ENCODE measurements at regions not wholly inside any gene's neighbourhood (a gene's known extent, or its start where the extent isn't known, plus 50 kb on each side); places are given as distances from the start of the nearest gene placed in this dataset.

DNA sequence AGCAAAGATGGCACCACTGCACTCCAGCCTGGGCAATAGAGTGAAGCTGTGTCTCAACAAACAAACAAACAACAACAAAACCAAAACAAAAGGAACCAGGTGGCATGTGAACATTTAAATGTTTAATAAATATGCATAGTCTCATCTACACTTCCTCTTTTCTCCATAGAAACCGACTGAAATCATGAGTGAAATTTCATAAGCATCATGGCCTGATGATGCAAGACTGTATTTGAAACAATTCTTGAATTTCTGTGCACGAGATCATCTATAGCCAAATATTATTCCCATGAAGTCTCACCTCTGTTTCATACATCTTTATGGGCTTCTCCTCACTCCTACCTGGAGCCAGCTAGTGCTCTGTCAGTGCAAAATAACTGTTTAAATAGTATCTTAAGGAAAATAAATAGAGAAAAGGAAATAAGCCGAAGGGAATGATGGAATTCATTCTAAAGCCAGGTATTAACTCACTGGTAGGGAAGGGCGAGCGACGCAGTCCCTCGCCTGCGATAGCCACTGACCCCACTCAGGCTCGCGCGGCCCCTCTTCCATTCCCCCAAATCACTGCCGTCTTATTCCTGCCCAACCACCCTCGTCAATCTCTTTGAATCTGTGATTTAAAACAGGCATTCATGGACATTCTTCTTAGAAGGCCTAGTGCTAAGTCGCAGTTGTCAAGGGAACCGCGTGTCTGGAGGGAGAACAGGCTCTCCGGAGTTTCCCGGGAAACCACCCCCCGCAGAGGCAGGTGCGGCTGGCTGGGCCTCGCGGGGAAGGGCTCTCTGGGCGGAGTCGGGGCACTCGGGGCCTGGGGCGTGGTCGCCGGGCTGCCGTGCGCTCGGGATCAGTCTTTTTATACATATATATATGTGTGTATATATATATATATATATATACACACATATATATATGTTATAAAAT, 52.4 kb upstream of the TRIM2 start:
- no peaks in the 10 kb centered on the region for H3K27me3 ChIP-seq
- no peaks in the 10 kb centered on the region for H3K9me3 ChIP-seq
- TF ChIP-seq, protein P1, sequence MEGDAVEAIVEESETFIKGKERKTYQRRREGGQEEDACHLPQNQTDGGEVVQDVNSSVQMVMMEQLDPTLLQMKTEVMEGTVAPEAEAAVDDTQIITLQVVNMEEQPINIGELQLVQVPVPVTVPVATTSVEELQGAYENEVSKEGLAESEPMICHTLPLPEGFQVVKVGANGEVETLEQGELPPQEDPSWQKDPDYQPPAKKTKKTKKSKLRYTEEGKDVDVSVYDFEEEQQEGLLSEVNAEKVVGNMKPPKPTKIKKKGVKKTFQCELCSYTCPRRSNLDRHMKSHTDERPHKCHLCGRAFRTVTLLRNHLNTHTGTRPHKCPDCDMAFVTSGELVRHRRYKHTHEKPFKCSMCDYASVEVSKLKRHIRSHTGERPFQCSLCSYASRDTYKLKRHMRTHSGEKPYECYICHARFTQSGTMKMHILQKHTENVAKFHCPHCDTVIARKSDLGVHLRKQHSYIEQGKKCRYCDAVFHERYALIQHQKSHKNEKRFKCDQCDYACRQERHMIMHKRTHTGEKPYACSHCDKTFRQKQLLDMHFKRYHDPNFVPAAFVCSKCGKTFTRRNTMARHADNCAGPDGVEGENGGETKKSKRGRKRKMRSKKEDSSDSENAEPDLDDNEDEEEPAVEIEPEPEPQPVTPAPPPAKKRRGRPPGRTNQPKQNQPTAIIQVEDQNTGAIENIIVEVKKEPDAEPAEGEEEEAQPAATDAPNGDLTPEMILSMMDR (IDR thresholded peaks at IDR 0.05): no peak
- TF ChIP-seq POLR2A (IDR thresholded peaks at IDR 0.05): no peak
- intact Hi-C loops (cut with DNase I; ENCODE audit: low total_unique reads): no loop called here
- H3K4me3 ChIP-seq: peak overlapping the region in 1 of 2 donors; percentile 50
- H3K36me3 ChIP-seq: no peaks in the 10 kb centered on the region
- H3K27ac ChIP-seq: no peak overlapping the region
- peaks cover 0 to 5% of the 10 kb centered on the region in 2 donors for H3K4me1 ChIP-seq
- peak; percentile 34 to 42 for DNase-seq

GRCh38 chr4:153152501-153153338, 51.5 kb upstream of the TRIM2 start:
- peak overlapping the region in 1 of 2 donors; percentile 38 for H3K27ac ChIP-seq
- peak overlapping the region; percentile 41 to 50 for H3K4me3 ChIP-seq
- intact Hi-C loops (cut with DNase I; ENCODE audit: low total_unique reads): no loop called here
- TF ChIP-seq POLR2A (IDR thresholded peaks at IDR 0.05): no peak
- TF ChIP-seq, protein P1 (IDR thresholded peaks at IDR 0.05): no peak
- no peaks in the 10 kb centered on the region for H3K27me3 ChIP-seq
- DNase-seq: no peak
- H3K9me3 ChIP-seq: no peaks in the 10 kb centered on the region
- H3K36me3 ChIP-seq: no peaks in the 10 kb centered on the region
- H3K4me1 ChIP-seq: peaks cover 0 to 5% of the 10 kb centered on the region in 2 donors

- Histone ChIP-seq H3K9me3 (no peaks in the 10 kb centered on the region), H3K4me1 (peaks cover 0 to 5% of the 10 kb centered on the region in 2 donors), H3K27ac (peak overlapping the region in 1 of 2 donors; percentile 38), H3K4me3 (peak overlapping the region; percentile 41 to 50), H3K27me3 (no peaks in the 10 kb centered on the region), H3K36me3 (no peaks in the 10 kb centered on the region)
- intact Hi-C loops (cut with DNase I; ENCODE audit: low total_unique reads): no loop called here
- TF ChIP-seq, protein P1 (IDR thresholded peaks at IDR 0.05): no peak
- no peak for TF ChIP-seq POLR2A (IDR thresholded peaks at IDR 0.05)
- peak in 1 of 2 donors; percentile 26 for DNase-seq
These were observed 50.8 kb upstream of the TRIM2 start for GRCh38 chr4:153153339-153153871.

GRCh38 chr4:153154007-153154975, 50.0 kb upstream of the TRIM2 start:
- Histone ChIP-seq H3K4me1 (peaks cover 0 to 5% of the 10 kb centered on the region in 2 donors), H3K4me3 (peak overlapping the region; percentile 41 to 50), H3K36me3 (no peaks in the 10 kb centered on the region), H3K27me3 (no peaks in the 10 kb centered on the region), H3K9me3 (no peaks in the 10 kb centered on the region), H3K27ac (no peak overlapping the region)
- DNase-seq: no peak
- no peak for TF ChIP-seq POLR2A (IDR thresholded peaks at IDR 0.05)
- TF ChIP-seq, protein P1 (IDR thresholded peaks at IDR 0.05): no peak
- intact Hi-C loops (cut with DNase I; ENCODE audit: low total_unique reads): no loop called here
